ENCODE measurements at regions not wholly inside any gene's neighbourhood (a gene's known extent, or its start where the extent isn't known, plus 50 kb on each side); places are given as distances from the start of the nearest gene placed in this dataset.

GRCh38 chr7:82592416-82592815 lies 148.8 kb upstream of the CACNA2D1 start:
- TF ChIP-seq CTCF (conservative IDR thresholded peaks at IDR 0.05; ENCODE audit: low read depth, low read length) (no peak), USF2 (IDR thresholded peaks at IDR 0.05; ENCODE audit: low read depth, low read length) (no peak), MXI1 (IDR thresholded peaks at IDR 0.05; ENCODE audit: borderline replicate concordance, low read depth, low read length) (no peak), FOS (IDR thresholded peaks at IDR 0.05; ENCODE audit: low read depth, low read length) (no peak), NFE2L2 (IDR thresholded peaks at IDR 0.05; ENCODE audit: low read depth, low read length) (no peak), RAD21 (IDR thresholded peaks at IDR 0.05; ENCODE audit: low read length) (no peak)
